B cell (primary cell): ENCODE measurements at regions not wholly inside any gene's neighbourhood (a gene's known extent, or its start where the extent isn't known, plus 50 kb on each side); places are given as distances from the start of the nearest gene placed in this dataset.

Source experiments
- CTCF ChIP-seq: fragments of 200-600 bp; IDR thresholded peaks from one replicate; pipeline ENCODE4 v1.8.0; 2022; ENCODE audit warnings: antibody characterized with exemption, mild to moderate bottlenecking
- EZH2 ChIP-seq: IDR thresholded peaks from 2 replicates; pipeline ENCODE4 v1.6.1; 2012; ENCODE audit warnings: borderline replicate concordance, low read depth, mild to moderate bottlenecking, moderate library complexity, low read length; ENCODE audit not compliant: insufficient read depth, poor library complexity, severe bottlenecking

- no peak for TF ChIP-seq EZH2
- TF ChIP-seq CTCF, result no peak
These were observed 1565.9 kb downstream of the PLA2G4A start for GRCh38 chr1:188394677-188395076.
